ENCODE measurements at regions not wholly inside any gene's neighbourhood (a gene's known extent, or its start where the extent isn't known, plus 50 kb on each side); places are given as distances from the start of the nearest gene placed in this dataset.
A peak's percentile ranks its signal among the peaks of the same experiment; 100 is the strongest.
"Not testable (repeated sequence)": the region's sequence is repeated elsewhere in the genome, so short reads cannot be mapped to it uniquely, and the experiment has no call there.

DNA sequence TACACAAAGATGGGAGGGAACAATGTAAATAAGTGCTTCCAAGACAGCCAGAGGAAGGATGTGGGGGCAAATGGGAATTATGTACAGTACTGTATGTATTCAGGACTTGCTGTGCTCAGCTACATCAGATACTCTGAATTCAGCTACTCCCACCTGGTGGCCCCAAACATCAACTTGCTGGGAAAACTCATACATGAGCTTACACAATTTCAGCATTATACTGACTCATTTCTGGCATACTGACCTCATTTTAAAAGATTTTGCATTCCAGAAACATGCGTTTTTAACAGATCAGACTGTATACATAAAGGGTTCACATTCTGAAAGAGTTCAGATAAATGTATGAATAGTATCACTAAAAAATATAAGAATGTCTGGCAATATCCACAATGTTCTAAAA lies 59.7 kb downstream of the GPX5 start:
- peak; percentile 77 for DNase-seq (ENCODE audit: low spot score)

DNA sequence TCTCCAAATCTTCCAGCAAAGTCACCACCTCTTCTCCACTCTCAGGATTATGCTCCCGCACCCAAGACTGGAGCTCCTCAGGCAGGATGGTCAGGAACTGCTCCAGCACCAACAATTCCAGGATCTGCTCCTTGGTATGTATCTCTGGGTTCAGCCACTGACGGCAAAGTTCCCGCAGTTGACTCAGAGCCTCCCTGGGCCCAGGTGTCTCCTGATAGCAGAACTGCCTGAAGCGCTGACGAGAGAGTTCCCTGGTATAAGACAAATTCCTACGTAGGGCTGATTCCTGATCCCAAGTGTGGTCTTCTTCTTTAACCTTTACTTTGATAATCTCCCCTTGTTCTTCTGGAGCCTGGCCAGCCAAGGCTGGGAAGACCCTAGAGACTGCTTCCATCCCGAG lies 60.6 kb downstream of the GPX5 start:
- DNase-seq (ENCODE audit: low spot score), result no peak

- peak; percentile 74 for DNase-seq (ENCODE audit: low spot score)
Observed at GRCh38 chr6:28586962-28587745, 61.5 kb downstream of the GPX5 start.

DNA sequence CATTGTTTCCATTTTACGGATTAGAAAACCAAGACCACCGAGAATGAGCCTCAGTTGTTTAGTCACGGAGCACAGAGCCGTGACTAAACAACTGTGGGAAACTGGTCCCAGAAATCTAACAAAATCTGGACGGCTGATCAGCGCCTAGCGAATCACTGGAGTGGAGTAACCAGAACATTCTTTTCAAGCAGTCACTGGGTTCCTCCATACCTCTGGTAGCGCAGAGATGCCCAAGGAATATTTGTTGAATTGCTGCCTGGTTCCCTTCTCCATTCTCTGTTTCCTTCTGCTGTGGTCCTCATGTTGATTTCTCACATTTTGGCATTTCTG lies 62.0 kb downstream of the GPX5 start:
- DNase-seq (ENCODE audit: low spot score), result peak; percentile 20

DNA sequence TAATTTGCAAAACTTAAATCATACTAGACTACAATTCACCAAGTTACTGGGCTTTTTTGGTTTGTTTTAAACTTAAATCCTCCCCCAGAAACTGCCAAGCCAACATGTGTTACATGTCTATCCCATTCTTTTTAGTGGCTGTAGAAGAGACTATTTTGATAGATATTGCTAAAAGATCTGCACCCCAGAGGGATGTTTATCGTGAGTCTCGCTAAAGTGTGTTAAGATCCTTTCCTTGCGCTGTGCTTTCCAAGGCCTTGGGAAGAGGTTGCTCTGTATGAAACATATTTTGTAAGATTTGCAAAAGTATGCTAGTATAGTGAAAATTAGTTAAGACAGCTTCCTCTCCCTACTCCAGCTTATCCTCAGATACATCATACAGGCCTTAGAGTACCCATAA lies 63.0 kb downstream of the GPX5 start:
- DNase-seq (ENCODE audit: low spot score), result no peak

DNA sequence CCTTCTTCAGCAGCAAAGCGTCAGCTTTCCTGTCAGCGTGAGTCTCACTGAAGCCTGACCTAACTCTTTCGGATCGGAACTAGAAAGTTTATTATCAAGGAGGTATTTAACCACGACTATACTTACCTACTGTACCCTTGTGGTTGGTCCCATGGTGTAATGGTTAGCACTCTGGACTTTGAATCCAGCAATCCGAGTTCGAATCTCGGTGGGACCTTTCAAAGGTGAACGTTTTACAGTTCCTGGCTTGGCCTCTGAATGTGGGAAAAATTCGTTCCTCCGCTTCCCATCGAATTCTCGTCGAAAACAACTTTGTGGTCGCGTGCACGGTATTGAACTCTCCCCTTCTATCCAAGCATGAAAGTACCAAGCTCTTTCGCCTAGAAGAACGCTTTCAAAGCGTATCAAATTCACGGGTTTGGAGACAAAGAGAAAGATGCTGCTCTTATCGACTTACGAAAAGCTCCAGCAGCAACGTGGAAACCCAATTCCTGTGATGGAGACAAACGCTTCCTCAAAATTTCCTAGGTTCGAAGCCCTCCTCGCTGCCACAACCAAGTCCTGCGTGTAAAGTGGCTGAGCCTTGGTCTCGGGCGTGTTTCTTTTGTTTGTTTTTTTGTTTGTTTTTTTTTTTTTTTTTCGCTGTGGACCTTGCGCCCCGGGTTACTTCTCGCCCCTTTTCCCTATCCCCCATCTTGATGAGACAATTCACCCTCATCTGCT lies 63.7 kb downstream of the GPX5 start:
- DNase-seq (ENCODE audit: low spot score), result peak; percentile 92

GRCh38 chr6:28589957-28590349 lies 64.3 kb downstream of the GPX5 start:
- DNase-seq (ENCODE audit: low spot score), result no peak

DNA sequence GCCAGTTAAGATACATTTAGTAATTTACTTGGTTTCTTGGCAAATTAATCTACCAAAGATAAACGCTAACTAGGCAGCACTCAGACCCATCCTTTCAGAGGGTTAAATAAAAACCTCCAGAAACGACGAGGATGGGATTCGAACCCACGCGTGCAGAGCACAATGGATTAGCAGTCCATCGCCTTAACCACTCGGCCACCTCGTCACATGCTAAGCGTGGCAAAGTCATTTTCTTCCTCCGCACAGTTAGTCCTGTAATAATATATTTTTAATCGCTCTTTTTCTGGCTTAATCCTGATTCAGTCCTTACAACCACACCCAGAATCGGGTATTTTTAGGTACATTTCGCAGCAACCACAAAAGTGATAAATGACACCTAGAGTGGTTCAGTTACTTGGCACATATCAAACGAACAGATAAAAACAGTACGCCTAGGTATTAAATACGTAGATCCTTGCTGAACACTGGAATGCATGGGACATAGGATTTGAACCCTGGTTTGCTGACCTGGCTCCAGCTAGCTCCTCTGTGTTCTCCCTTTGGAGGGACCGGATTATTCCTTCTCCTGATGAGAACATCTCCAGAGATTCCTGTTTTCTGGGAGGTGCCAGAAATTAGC lies 71.6 kb downstream of the GPX5 start:
- no peak for DNase-seq (ENCODE audit: low spot score)

GRCh38 chr6:28597924-28598722 lies 72.4 kb downstream of the GPX5 start:
- DNase-seq (ENCODE audit: low spot score), result no peak

- DNase-seq (ENCODE audit: low spot score), result no peak
Observed at GRCh38 chr6:28598757-28599686, 73.3 kb downstream of the GPX5 start.

GRCh38 chr6:28600245-28600644 lies 74.6 kb downstream of the GPX5 start:
- no peak for DNase-seq (ENCODE audit: low spot score)

DNA sequence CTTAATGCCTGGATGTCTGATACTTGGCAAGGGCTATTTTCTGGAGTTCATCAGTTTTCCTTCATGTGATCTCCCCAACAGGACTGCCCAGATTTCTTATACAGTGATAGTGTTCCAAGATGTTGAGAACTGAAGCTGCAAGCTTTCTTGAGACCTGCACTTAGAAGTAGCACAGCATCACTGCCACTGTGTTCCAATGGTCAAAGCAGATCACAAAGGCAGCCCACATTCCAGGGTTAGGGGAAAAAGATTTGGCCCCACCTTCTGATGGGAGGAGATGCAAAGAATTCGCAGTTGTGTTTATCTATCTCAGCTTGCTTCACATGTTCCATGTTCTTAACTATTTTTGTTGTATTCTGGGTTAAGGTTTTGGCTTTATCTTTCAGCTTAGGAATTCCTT lies 78.2 kb downstream of the GPX5 start:
- DNase-seq (ENCODE audit: low spot score), result peak; percentile 55

GRCh38 chr6:28606424-28607391 lies 81.0 kb downstream of the GPX5 start:
- DNase-seq (ENCODE audit: low spot score), result peak; percentile 73

DNA sequence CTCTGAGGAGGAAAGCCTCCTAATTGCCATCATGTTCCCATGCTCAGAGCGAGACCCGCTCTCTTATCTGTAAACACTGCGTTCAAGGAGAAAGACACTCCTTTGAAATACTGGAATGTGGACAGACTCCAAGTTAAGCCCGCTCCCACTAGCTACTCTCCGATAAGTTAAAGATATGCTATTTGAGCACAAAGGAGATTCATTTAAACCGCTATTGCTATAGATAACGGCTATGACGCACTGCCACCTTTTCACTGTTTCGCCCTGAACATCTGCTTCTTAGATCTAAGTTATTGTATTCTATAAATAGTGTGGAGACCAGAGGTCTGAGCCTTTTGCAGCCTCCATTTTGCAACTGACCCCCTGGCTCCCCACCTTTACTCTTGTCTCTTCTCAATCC lies 82.3 kb downstream of the GPX5 start:
- no peak for DNase-seq (ENCODE audit: low spot score)

- no peak for DNase-seq (ENCODE audit: low spot score)
Observed at GRCh38 chr6:28609672-28610071, 84.0 kb downstream of the GPX5 start.

DNA sequence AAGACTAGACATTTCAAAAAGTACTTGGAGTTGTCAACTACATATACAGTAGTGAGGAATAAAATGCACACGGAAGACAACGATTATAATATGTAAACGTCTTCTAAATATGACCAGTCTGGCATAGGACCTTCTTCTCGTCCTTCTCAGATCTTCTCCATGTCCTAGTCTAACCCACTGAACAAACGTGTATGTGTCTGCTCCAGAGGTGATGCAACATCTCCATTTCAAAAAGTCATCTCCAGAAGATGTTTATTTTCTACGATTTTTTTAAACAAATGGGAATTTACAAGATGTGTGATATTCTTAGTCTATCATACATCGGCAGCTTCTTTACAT lies 89.9 kb downstream of the GPX5 start:
- no peak for DNase-seq (ENCODE audit: low spot score)

DNA sequence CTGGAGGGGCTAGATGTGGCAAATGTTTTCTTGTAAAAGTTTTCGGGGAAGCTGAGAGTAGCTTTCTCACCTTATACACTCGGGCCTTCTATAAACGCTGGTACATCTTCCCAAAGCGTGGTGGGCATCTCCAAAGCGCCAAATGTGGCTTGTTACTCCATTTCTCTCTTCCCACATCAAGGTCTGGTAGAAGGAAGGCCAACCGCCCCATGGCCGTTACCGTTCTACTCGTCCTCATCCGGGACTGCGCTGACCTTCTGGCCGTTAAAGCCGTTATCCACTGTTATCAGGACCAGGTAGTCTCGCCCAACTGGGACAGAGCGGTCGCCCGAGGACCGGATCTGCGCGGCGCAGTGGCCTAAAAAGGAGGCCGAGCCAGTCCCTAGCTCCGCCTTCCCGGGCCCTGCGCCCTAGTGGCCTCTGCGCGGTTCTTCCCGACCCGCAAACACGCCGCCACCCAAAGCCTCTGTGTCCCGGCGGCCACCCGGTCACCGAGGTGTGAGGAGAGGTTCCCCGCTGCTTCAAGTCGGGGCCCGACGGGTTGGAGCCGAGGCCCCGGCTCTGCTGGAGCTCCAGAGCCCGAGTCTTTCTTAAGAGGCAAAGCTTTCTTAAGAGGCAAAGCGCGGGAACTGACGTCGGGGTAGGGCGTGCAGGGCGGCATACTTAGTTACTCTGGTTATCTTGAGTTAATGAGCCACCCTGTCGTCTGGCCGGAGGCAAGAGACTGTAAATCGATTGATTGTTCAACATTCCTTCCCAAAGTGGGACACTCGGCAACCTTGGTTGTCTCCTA lies 90.5 kb downstream of the GPX5 start:
- no peak for DNase-seq (ENCODE audit: low spot score)

DNA sequence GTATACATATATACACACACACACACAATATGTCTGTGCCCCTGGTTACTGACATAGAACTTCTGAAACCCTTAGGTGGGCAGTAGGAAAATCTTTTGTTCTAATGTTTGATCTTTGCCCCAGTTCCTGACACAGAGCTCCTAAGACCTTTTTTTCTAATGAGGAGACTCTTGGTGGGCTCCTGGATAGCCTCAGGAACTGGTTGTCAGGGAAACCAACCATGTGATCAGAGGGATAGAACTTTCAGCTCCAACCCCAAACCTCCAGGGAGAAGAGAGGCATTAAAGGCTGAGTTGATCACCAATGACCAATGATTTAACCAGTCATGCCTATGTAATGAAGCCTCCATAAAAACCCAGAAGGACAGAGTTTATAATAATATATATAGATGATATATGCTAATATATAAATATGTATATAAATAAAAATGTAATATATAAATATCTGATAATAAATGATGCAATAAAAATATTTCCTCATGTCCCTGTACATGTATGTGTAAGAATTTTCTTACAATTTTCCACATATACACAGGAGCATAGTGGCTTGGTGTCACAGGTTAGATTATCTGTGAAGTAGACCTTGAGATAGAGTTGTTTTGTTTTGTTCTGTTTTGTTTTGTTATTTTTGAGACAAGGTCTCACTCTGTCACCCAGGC lies 93.3 kb downstream of the GPX5 start:
- no peak for DNase-seq (ENCODE audit: low spot score)

DNA sequence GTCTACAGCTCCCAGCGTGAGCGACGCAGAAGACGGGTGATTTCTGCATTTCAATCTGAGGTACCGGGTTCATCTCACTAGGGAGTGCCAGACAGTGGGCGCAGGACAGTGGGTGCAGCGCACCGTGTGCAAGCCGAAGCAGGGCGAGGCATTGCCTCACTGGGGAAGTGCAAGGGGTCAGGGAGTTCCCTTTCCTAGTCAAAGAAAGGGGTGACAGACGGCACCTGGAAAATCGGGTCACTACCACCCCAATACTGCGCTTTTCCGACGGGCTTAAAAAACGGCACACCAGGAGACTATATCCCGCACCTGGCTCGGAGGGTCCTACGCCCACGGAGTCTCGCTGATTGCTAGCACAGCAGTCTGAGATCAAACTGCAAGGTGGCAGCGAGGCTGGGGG lies 95.6 kb downstream of the GPX5 start:
- DNase-seq (ENCODE audit: low spot score), result not testable (repeated sequence)

Data from umbilical cord (tissue), 1 donor.